ENCODE measurements at regions not wholly inside any gene's neighbourhood (a gene's known extent, or its start where the extent isn't known, plus 50 kb on each side); places are given as distances from the start of the nearest gene placed in this dataset.

- H3K4me1 Mint-ChIP-seq (ENCODE audit: low read depth), result no peaks in the 10 kb centered on the region
- H3K9me3 Mint-ChIP-seq (ENCODE audit: low read depth), result no peaks in the 10 kb centered on the region
- H3K4me3 Mint-ChIP-seq (ENCODE audit: unreplicated experiment), result no peak overlapping the region
- TF ChIP-seq CTCF (IDR thresholded peaks at IDR 0.05), result no peak
- H3K27me3 Mint-ChIP-seq (ENCODE audit: low read depth), result peaks cover 19% of the 10 kb centered on the region
- H3K27ac Mint-ChIP-seq (ENCODE audit: unreplicated experiment), result no peak overlapping the region
- H3K36me3 Mint-ChIP-seq (ENCODE audit: low read depth), result no peaks in the 10 kb centered on the region
- no peak for DNase-seq (ENCODE audit: low spot score)
These were observed 51.5 kb downstream of the SST start for GRCh38 chr3:187618722-187619121.

GRCh38 chr3:187617213-187617612 lies 53.0 kb downstream of the SST start:
- peaks cover 9% of the 10 kb centered on the region for H3K27me3 Mint-ChIP-seq (ENCODE audit: low read depth)
- no peaks in the 10 kb centered on the region for H3K36me3 Mint-ChIP-seq (ENCODE audit: low read depth)
- no peak overlapping the region for H3K4me3 Mint-ChIP-seq (ENCODE audit: unreplicated experiment)
- no peaks in the 10 kb centered on the region for H3K9me3 Mint-ChIP-seq (ENCODE audit: low read depth)
- TF ChIP-seq CTCF (IDR thresholded peaks at IDR 0.05), result no peak
- no peaks in the 10 kb centered on the region for H3K4me1 Mint-ChIP-seq (ENCODE audit: low read depth)
- DNase-seq (ENCODE audit: low spot score), result no peak
- no peak overlapping the region for H3K27ac Mint-ChIP-seq (ENCODE audit: unreplicated experiment)

GRCh38 chr3:187616307-187616972 lies 53.8 kb downstream of the SST start:
- no peak for DNase-seq (ENCODE audit: low spot score)
- peak; percentile 81 for TF ChIP-seq CTCF (IDR thresholded peaks at IDR 0.05)
- no peak overlapping the region for H3K27ac Mint-ChIP-seq (ENCODE audit: unreplicated experiment)
- H3K36me3 Mint-ChIP-seq (ENCODE audit: low read depth), result no peaks in the 10 kb centered on the region
- no peak overlapping the region for H3K4me3 Mint-ChIP-seq (ENCODE audit: unreplicated experiment)
- H3K4me1 Mint-ChIP-seq (ENCODE audit: low read depth), result peaks cover 2% of the 10 kb centered on the region
- H3K27me3 Mint-ChIP-seq (ENCODE audit: low read depth), result peaks cover 4% of the 10 kb centered on the region
- H3K9me3 Mint-ChIP-seq (ENCODE audit: low read depth), result no peaks in the 10 kb centered on the region

- TF ChIP-seq CTCF (IDR thresholded peaks at IDR 0.05), result no peak
- peaks cover 10% of the 10 kb centered on the region for H3K4me1 Mint-ChIP-seq (ENCODE audit: low read depth)
- no peaks in the 10 kb centered on the region for H3K9me3 Mint-ChIP-seq (ENCODE audit: low read depth)
- peaks cover 4% of the 10 kb centered on the region for H3K27me3 Mint-ChIP-seq (ENCODE audit: low read depth)
- H3K36me3 Mint-ChIP-seq (ENCODE audit: low read depth), result no peaks in the 10 kb centered on the region
- no peak for DNase-seq (ENCODE audit: low spot score)
- H3K27ac Mint-ChIP-seq (ENCODE audit: unreplicated experiment), result no peak overlapping the region
- H3K4me3 Mint-ChIP-seq (ENCODE audit: unreplicated experiment), result no peak overlapping the region
These were observed 54.6 kb downstream of the SST start for GRCh38 chr3:187615630-187616029.

GRCh38 chr3:187612656-187613055 lies 57.5 kb downstream of the SST start:
- no peak for TF ChIP-seq CTCF (IDR thresholded peaks at IDR 0.05)
- peaks cover 12% of the 10 kb centered on the region for H3K4me1 Mint-ChIP-seq (ENCODE audit: low read depth)
- no peak overlapping the region for H3K4me3 Mint-ChIP-seq (ENCODE audit: unreplicated experiment)
- H3K27ac Mint-ChIP-seq (ENCODE audit: unreplicated experiment), result no peak overlapping the region
- peaks cover 12% of the 10 kb centered on the region for H3K27me3 Mint-ChIP-seq (ENCODE audit: low read depth)
- H3K9me3 Mint-ChIP-seq (ENCODE audit: low read depth), result no peaks in the 10 kb centered on the region
- H3K36me3 Mint-ChIP-seq (ENCODE audit: low read depth), result no peaks in the 10 kb centered on the region
- no peak for DNase-seq (ENCODE audit: low spot score)

All from chondrocyte (in vitro differentiated cells).